ENCODE measurements at regions not wholly inside any gene's neighbourhood (a gene's known extent, or its start where the extent isn't known, plus 50 kb on each side); places are given as distances from the start of the nearest gene placed in this dataset.

DNA sequence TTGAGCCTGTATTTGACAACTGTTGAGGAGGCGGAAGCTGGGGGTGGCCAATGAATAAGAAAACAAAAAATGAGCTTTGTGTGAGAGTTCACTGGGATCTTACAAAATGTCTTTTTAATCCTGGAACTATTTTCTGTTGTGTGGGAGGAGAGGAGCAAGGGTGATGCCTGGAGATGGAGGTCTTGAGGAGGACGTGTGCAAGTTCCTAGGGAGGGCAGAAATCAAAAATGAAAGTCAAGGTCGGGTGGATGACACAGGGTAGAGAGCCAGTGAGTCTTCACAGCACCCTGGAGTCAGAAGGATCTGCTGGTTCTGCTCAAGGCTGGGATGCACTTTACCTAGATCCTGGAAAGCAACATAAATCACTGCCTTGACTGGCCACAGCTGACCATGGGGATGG, 180.3 kb upstream of the PKDCC start:
- no peak for ATAC-seq
- ChIA-PET POLR2A (no interaction called here), CTCF (interaction anchor here (0.8 to 7.7 kb wide), 5 partner anchors 14 to 227 kb away, joined by 3 to 261 read pairs (median 19); no protein-coding TSS in a partner anchor)
- no peaks in the 10 kb centered on the region for H3K9me3 Mint-ChIP-seq (ENCODE audit: insufficient read depth)
- no peak overlapping the region for H3K27ac Mint-ChIP-seq
- H3K4me3 Mint-ChIP-seq = no peak overlapping the region
- peaks cover 1% of the 10 kb centered on the region for H3K4me1 Mint-ChIP-seq (ENCODE audit: low read depth)
- peaks cover 16% of the 10 kb centered on the region for H3K27me3 Mint-ChIP-seq (ENCODE audit: low read depth)
- DNase-seq = no peak
- no peaks in the 10 kb centered on the region for H3K36me3 Mint-ChIP-seq (ENCODE audit: low read depth)

DNA sequence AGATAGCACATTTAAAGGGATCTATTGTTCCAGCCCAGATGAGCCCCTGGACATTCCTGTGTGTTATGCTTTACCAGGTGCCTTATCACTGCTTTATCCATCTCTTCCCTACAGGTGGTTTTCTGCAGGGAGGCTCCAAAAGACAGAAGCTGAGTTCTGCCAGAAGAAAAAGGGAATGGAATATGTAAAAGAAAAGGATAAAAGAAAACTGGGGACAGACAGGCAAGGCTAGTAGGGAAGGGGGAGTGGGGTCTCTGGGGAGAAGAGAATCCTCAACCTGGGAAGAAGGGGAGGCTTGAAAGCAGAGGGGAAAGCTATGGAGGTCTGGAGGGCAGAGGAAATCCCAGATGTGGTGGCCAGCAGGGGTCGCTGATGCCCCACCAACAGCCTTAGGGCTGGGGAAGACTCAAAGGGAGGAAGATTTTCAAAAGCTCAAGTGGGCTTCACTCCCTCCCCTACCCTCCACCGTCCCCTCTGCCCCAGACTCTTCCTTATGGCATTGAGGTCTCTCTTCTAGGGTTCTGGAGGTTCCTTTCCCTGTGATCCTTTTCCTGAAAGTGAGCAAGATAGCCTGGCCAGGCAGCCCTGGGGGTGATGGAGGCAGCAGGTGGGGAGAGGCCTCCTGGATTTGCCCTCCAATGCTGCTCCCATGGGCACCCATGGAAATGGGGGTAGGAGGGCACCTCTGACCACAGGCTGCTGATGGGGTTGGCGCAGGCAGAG, 178.1 kb upstream of the PKDCC start:
- Mint-ChIP-seq H3K4me3 (no peak overlapping the region), H3K9me3 (ENCODE audit: insufficient read depth) (no peaks in the 10 kb centered on the region), H3K27ac (no peak overlapping the region), H3K27me3 (ENCODE audit: low read depth) (peaks cover 22% of the 10 kb centered on the region), H3K4me1 (ENCODE audit: low read depth) (peaks cover 6% of the 10 kb centered on the region), H3K36me3 (ENCODE audit: low read depth) (no peaks in the 10 kb centered on the region)
- DNase-seq (peak; percentile 77), ATAC-seq (peak; percentile 84)
- ChIA-PET CTCF (interaction anchor here (0.6 to 7.7 kb wide), 29 partner anchors 9 to 795 kb away, joined by 3 to 261 read pairs (median 4); no protein-coding TSS in a partner anchor), POLR2A (interaction anchor here (1.0 kb wide), 1 partner anchor 369 kb away, joined by 3 read pairs; no protein-coding TSS in a partner anchor)

DNA sequence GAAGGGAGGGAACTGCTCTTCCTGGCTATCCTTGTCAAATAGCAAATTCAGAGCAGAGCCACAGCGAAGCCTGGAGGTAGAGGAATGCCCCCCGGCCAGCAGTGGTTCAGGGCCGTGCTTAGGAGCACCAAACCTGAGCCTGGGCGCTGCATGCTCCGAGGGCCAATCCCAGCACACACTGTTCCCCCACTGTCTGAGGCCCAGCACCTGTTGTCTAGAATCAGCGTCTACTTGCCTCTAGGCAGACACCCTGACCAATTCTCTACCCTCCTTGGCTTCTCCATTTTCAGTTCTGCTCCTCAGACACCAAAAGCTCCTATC, 177.6 kb upstream of the PKDCC start:
- Mint-ChIP-seq H3K4me3 (no peak overlapping the region), H3K9me3 (ENCODE audit: insufficient read depth) (no peaks in the 10 kb centered on the region), H3K4me1 (ENCODE audit: low read depth) (peaks cover 6% of the 10 kb centered on the region), H3K27me3 (ENCODE audit: low read depth) (peaks cover 22% of the 10 kb centered on the region), H3K36me3 (ENCODE audit: low read depth) (no peaks in the 10 kb centered on the region), H3K27ac (no peak overlapping the region)
- ATAC-seq = no peak
- no peak for DNase-seq
- POLR2A ChIA-PET = interaction anchor here (1.0 kb wide), 1 partner anchor 368 kb away, joined by 3 read pairs; no protein-coding TSS in a partner anchor
- CTCF ChIA-PET = interaction anchor here (0.6 to 7.7 kb wide), 27 partner anchors 9 to 458 kb away, joined by 3 to 261 read pairs (median 4); no protein-coding TSS in a partner anchor

GRCh38 chr2:41871080-41871479, 176.7 kb upstream of the PKDCC start:
- ChIA-PET POLR2A (no interaction called here), CTCF (interaction anchor here (1.3 to 7.7 kb wide), 7 partner anchors 8 to 224 kb away, joined by 5 to 261 read pairs (median 8); no protein-coding TSS in a partner anchor)
- Mint-ChIP-seq H3K36me3 (ENCODE audit: low read depth) (no peaks in the 10 kb centered on the region), H3K9me3 (ENCODE audit: insufficient read depth) (no peaks in the 10 kb centered on the region), H3K4me1 (ENCODE audit: low read depth) (peaks cover 6% of the 10 kb centered on the region), H3K4me3 (no peak overlapping the region), H3K27me3 (ENCODE audit: low read depth) (peaks cover 18% of the 10 kb centered on the region), H3K27ac (no peak overlapping the region)
- DNase-seq = no peak
- no peak for ATAC-seq

DNA sequence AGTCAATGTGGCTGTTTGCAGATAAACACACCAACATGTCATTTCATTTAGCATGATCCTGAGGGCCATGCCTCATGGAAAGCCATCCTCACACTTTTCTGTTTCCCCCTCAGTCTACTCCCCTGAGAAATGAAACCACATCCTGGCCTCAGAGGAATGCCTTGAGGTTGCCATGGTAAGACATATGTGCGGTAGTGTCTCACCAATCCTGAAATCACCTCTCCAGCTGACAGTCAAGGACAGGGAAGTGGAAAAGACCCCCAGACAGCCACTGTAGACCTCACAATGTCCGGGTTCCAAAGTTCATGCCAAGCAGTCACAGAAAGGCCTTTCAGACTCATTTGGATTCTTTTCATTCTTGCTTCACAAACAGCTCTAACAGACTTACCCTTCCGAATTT, 175.2 kb upstream of the PKDCC start:
- H3K9me3 Mint-ChIP-seq (ENCODE audit: insufficient read depth) = no peaks in the 10 kb centered on the region
- H3K4me3 Mint-ChIP-seq = no peak overlapping the region
- H3K36me3 Mint-ChIP-seq (ENCODE audit: low read depth) = no peaks in the 10 kb centered on the region
- peaks cover 15% of the 10 kb centered on the region for H3K27me3 Mint-ChIP-seq (ENCODE audit: low read depth)
- ATAC-seq (no peak), DNase-seq (no peak)
- CTCF ChIA-PET = interaction anchor here (0.6 to 7.7 kb wide), 6 partner anchors 9 to 434 kb away, joined by 3 to 261 read pairs (median 6); no protein-coding TSS in a partner anchor
- H3K4me1 Mint-ChIP-seq (ENCODE audit: low read depth) = peaks cover 6% of the 10 kb centered on the region
- POLR2A ChIA-PET = no interaction called here
- H3K27ac Mint-ChIP-seq = no peak overlapping the region

GRCh38 chr2:41873102-41874031, 174.5 kb upstream of the PKDCC start:
- ATAC-seq (no peak), DNase-seq (no peak)
- ChIA-PET POLR2A (no interaction called here), CTCF (interaction anchor here (1.2 to 7.7 kb wide), 3 partner anchors 9 to 218 kb away, joined by 5 to 261 read pairs (median 35); no protein-coding TSS in a partner anchor)
- H3K4me1 Mint-ChIP-seq (ENCODE audit: low read depth) = peaks cover 6% of the 10 kb centered on the region
- H3K4me3 Mint-ChIP-seq = no peak overlapping the region
- H3K27me3 Mint-ChIP-seq (ENCODE audit: low read depth) = peaks cover 15% of the 10 kb centered on the region
- H3K9me3 Mint-ChIP-seq (ENCODE audit: insufficient read depth) = no peaks in the 10 kb centered on the region
- no peak overlapping the region for H3K27ac Mint-ChIP-seq
- H3K36me3 Mint-ChIP-seq (ENCODE audit: low read depth) = no peaks in the 10 kb centered on the region

DNA sequence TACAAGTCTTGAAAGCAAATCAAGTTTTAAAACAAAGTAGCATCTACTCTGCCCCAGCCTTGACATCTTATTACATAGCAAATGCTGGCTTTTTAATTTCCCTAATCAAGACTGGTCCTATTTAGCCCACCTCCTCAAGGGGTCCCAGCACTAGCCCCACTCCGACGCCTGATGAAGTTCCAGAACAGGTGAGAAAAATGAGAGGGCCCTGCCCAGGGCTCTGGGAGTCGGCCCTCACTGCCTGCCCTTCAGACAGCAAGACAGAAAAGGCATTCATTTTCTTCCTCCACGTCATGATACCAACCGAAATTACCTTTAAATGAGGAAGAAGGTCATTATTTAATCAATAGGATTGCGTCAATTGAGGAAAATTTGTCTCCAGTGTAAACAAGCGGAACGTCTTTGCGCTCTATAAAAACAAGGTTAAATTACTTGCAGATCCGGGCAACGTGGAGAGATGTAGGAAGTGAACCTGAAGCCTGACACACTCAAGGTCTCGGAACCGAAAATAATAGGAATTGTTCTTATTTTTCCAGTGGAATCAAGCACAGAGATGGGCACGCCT, 170.6 kb upstream of the PKDCC start:
- peaks cover 22% of the 10 kb centered on the region for H3K27me3 Mint-ChIP-seq (ENCODE audit: low read depth)
- H3K4me1 Mint-ChIP-seq (ENCODE audit: low read depth) = peaks cover 6% of the 10 kb centered on the region
- ATAC-seq (no peak), DNase-seq (no peak)
- POLR2A ChIA-PET = no interaction called here
- no peak overlapping the region for H3K4me3 Mint-ChIP-seq
- CTCF ChIA-PET = interaction anchor here (3.7 kb wide), 1 partner anchor 7 kb away, joined by 16 read pairs; no protein-coding TSS in a partner anchor
- H3K27ac Mint-ChIP-seq = no peak overlapping the region
- H3K9me3 Mint-ChIP-seq (ENCODE audit: insufficient read depth) = no peaks in the 10 kb centered on the region
- H3K36me3 Mint-ChIP-seq (ENCODE audit: low read depth) = no peaks in the 10 kb centered on the region

- Mint-ChIP-seq H3K36me3 (ENCODE audit: low read depth) (no peaks in the 10 kb centered on the region), H3K4me1 (ENCODE audit: low read depth) (no peaks in the 10 kb centered on the region), H3K9me3 (ENCODE audit: insufficient read depth) (no peaks in the 10 kb centered on the region), H3K4me3 (no peak overlapping the region), H3K27me3 (ENCODE audit: low read depth) (peaks cover 18% of the 10 kb centered on the region), H3K27ac (no peak overlapping the region)
- ATAC-seq (no peak), DNase-seq (no peak)
- POLR2A ChIA-PET = no interaction called here
- CTCF ChIA-PET = interaction anchor here (3.7 kb wide), 1 partner anchor 8 kb away, joined by 16 read pairs; no protein-coding TSS in a partner anchor
These were observed 169.8 kb upstream of the PKDCC start for GRCh38 chr2:41878056-41878455.

GRCh38 chr2:41878716-41879234, 169.0 kb upstream of the PKDCC start:
- CTCF ChIA-PET = interaction anchor here (1.1 to 3.7 kb wide), 2 partner anchors 8 to 10 kb away, joined by 4 to 16 read pairs; no protein-coding TSS in a partner anchor
- no peaks in the 10 kb centered on the region for H3K4me1 Mint-ChIP-seq (ENCODE audit: low read depth)
- H3K4me3 Mint-ChIP-seq = no peak overlapping the region
- H3K27ac Mint-ChIP-seq = no peak overlapping the region
- no peak for DNase-seq
- peaks cover 18% of the 10 kb centered on the region for H3K27me3 Mint-ChIP-seq (ENCODE audit: low read depth)
- H3K36me3 Mint-ChIP-seq (ENCODE audit: low read depth) = no peaks in the 10 kb centered on the region
- H3K9me3 Mint-ChIP-seq (ENCODE audit: insufficient read depth) = no peaks in the 10 kb centered on the region
- POLR2A ChIA-PET = no interaction called here
- ATAC-seq = no peak

- Mint-ChIP-seq H3K27me3 (ENCODE audit: low read depth) (peaks cover 16% of the 10 kb centered on the region), H3K4me1 (ENCODE audit: low read depth) (no peaks in the 10 kb centered on the region), H3K27ac (no peak overlapping the region), H3K4me3 (no peak overlapping the region), H3K9me3 (ENCODE audit: insufficient read depth) (no peaks in the 10 kb centered on the region), H3K36me3 (ENCODE audit: low read depth) (no peaks in the 10 kb centered on the region)
- ChIA-PET POLR2A (no interaction called here), CTCF (interaction anchor here (1.1 to 3.7 kb wide), 2 partner anchors 9 kb away, joined by 4 to 16 read pairs; no protein-coding TSS in a partner anchor)
- DNase-seq (no peak), ATAC-seq (no peak)
These were observed 168.4 kb upstream of the PKDCC start for GRCh38 chr2:41879235-41879916.
